Liver (tissue), 8 donors: ENCODE measurements at regions not wholly inside any gene's neighbourhood (a gene's known extent, or its start where the extent isn't known, plus 50 kb on each side); places are given as distances from the start of the nearest gene placed in this dataset.

ENCODE experiments used
- DNase-seq: peaks from one replicate; pipeline ENCODE4 v3.0.0-alpha.2; 2017; ENCODE audit warnings: low spot score
- H3K27ac ChIP-seq, 2 donors: one replicate each; pipeline ENCODE4 v1.7.0; 2013; ENCODE audit warnings: inconsistent platforms in 2 of 2, low read length in 2 of 2, control low read depth in 1 of 2, low read depth in 1 of 2, mild to moderate bottlenecking in 1 of 2
- H3K27me3 ChIP-seq, 4 donors: one replicate each; pipeline versions ENCODE4 v1.6.1 to v1.7.0; 2013; ENCODE audit warnings: low read length in 3 of 4, inconsistent platforms in 1 of 4, mild to moderate bottlenecking in 1 of 4, moderate library complexity in 1 of 4; ENCODE audit not compliant: control insufficient read depth in 4 of 4, insufficient read depth in 4 of 4
- H3K36me3 ChIP-seq, 4 donors: one replicate each; pipeline versions ENCODE4 v1.6.1 to v1.7.0; 2013; ENCODE audit warnings: low read length in 3 of 4, mild to moderate bottlenecking in 3 of 4, low read depth in 1 of 4, moderate library complexity in 1 of 4; ENCODE audit not compliant: control insufficient read depth in 4 of 4, insufficient read depth in 3 of 4
- H3K4me1 ChIP-seq, 4 donors: one replicate each; pipeline versions ENCODE4 v1.6.1 to v1.7.0; 2013; ENCODE audit warnings: low read length in 3 of 4, mild to moderate bottlenecking in 3 of 4, moderate library complexity in 1 of 4; ENCODE audit not compliant: control insufficient read depth in 4 of 4, insufficient read depth in 4 of 4
- H3K4me3 ChIP-seq, 3 donors: one replicate each; pipeline versions ENCODE4 v1.6.1 to v1.7.0; 2013; ENCODE audit warnings: low read length in 3 of 3, control low read depth in 1 of 3, low read depth in 1 of 3, mild to moderate bottlenecking in 1 of 3
- H3K9ac ChIP-seq, 2 donors: one replicate each; pipeline ENCODE4 v1.7.0; 2013; ENCODE audit warnings: low read length in 2 of 2, mild to moderate bottlenecking in 2 of 2, moderate library complexity in 2 of 2, control low read depth in 1 of 2, low read depth in 1 of 2
- H3K9me3 ChIP-seq, 4 donors: one replicate each; pipeline versions ENCODE4 v1.6.1 to v1.7.0; 2013; ENCODE audit warnings: low read length in 3 of 4; ENCODE audit not compliant: control insufficient read depth in 4 of 4
- ATF3 ChIP-seq: IDR thresholded peaks from 2 replicates; pipeline ENCODE4 v1.6.1; 2016; ENCODE audit warnings: antibody characterized with exemption
- FOXA1 ChIP-seq: IDR thresholded peaks from 2 replicates; pipeline ENCODE4 v1.6.1; 2016; ENCODE audit warnings: antibody characterized with exemption
- FOXA2 ChIP-seq: IDR thresholded peaks from 2 replicates; pipeline ENCODE4 v1.6.1; 2016; ENCODE audit warnings: antibody characterized with exemption
- GABPA ChIP-seq, 2 donors: IDR thresholded peaks in 1 of 2; conservative IDR thresholded peaks in 1 of 2; 2 replicates each; pipeline ENCODE4 v1.6.1; 2016; ENCODE audit warnings: antibody characterized with exemption in 2 of 2, mild to moderate bottlenecking in 1 of 2, moderate library complexity in 1 of 2
- HNF4G ChIP-seq: IDR thresholded peaks from 2 replicates; pipeline ENCODE4 v1.6.1; 2016; ENCODE audit warnings: antibody characterized with exemption
- JUND ChIP-seq, 2 donors: IDR thresholded peaks; 2 replicates each; pipeline ENCODE4 v1.6.1; 2016; ENCODE audit warnings: antibody characterized with exemption in 2 of 2
- MAX ChIP-seq: IDR thresholded peaks from 2 replicates; pipeline ENCODE4 v1.6.1; 2016; ENCODE audit warnings: antibody characterized with exemption
- NR2F2 ChIP-seq: IDR thresholded peaks from 2 replicates; pipeline ENCODE4 v1.6.1; 2016; ENCODE audit warnings: antibody characterized with exemption
- RAD21 ChIP-seq, 2 donors: IDR thresholded peaks; 2 replicates each; pipeline ENCODE4 v1.6.1; 2016; ENCODE audit warnings: antibody characterized with exemption in 2 of 2, mild to moderate bottlenecking in 2 of 2
- REST ChIP-seq: IDR thresholded peaks from 2 replicates; pipeline ENCODE4 v1.6.1; 2016; ENCODE audit warnings: antibody characterized with exemption, mild to moderate bottlenecking
- RXRA ChIP-seq, 2 donors: IDR thresholded peaks; 2 replicates each; pipeline ENCODE4 v1.6.1; 2017 to 2018; ENCODE audit warnings: antibody characterized with exemption in 2 of 2, mild to moderate bottlenecking in 1 of 2
- SP1 ChIP-seq: IDR thresholded peaks from 2 replicates; pipeline ENCODE4 v1.6.1; 2018; ENCODE audit warnings: antibody characterized with exemption, mild to moderate bottlenecking
- TAF1 ChIP-seq: conservative IDR thresholded peaks from 2 replicates; pipeline ENCODE4 v1.6.1; 2016; ENCODE audit warnings: antibody characterized with exemption, mild to moderate bottlenecking
- YY1 ChIP-seq: IDR thresholded peaks from 2 replicates; pipeline ENCODE4 v1.6.1; 2016; ENCODE audit warnings: antibody characterized with exemption, mild to moderate bottlenecking
- WGBS: extraction: QIAGEN DNeasy Blood & Tissue Kit; methylation state at CpG from one replicate; pipeline ENCODE4 v1.1.7; 2013; 5-methylcytosine and 5-hydroxymethylcytosine counted together
- TF ChIP-seq, protein P1 (sequence below): fragments of 150-350 bp; IDR thresholded peaks from 2 replicates; pipeline ENCODE4 v1.5.1; 2017; ENCODE audit warnings: improper control_type of control experiment, low read depth, low read length; ENCODE audit not compliant: missing input control
- TF ChIP-seq, protein P2 (sequence below): IDR thresholded peaks from 2 replicates; pipeline ENCODE4 v1.6.1; 2016; ENCODE audit warnings: antibody characterized with exemption
- donor health status: healthy.
- donor health status: healthy.
- donor health status: healthy.
- donor health status: healthy.
- donor health status: healthy.

DNA sequence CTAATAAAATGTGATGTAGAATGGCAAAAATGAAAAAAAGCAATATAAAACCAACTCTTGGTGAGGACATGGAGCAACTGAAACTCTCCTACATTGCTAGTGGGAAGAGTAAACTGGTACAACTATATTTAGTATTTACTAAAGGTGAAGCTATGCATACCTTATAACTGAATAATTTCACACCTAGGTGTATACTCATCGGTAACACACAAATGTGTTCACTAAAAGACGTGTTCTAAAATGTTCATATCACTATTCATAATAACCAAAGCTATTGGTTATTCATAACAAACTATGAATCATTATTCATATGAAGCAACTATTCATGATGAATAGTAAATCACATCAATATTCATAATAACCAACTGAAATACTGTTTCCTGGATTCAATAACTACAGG is 1030.3 kb downstream of the ROBO2 start:
- H3K9me3 ChIP-seq, result no peaks in the 10 kb centered on the region
- peaks cover 0 to 2% (median 0%) of the 10 kb centered on the region in 4 donors for H3K27me3 ChIP-seq
- H3K27ac ChIP-seq, result no peak overlapping the region
- H3K9ac ChIP-seq, result no peak overlapping the region
- DNase-seq, result no peak
- TF ChIP-seq FOXA1 (no peak), SP1 (no peak), GABPA (IDR thresholded peaks at IDR 0.05 in 1 of 2, conservative IDR thresholded peaks at IDR 0.05 in 1 of 2) (no peak), JUND (IDR thresholded peaks at IDR 0.05) (no peak), HNF4G (no peak)
- no peak overlapping the region for H3K4me3 ChIP-seq
- H3K36me3 ChIP-seq, result no peaks in the 10 kb centered on the region
- no peaks in the 10 kb centered on the region for H3K4me1 ChIP-seq
- 89% methylated on average over 2 of the region's 2 CpGs for WGBS

- H3K4me1 ChIP-seq, result no peaks in the 10 kb centered on the region
- no peak overlapping the region for H3K9ac ChIP-seq
- no peak overlapping the region for H3K27ac ChIP-seq
- H3K4me3 ChIP-seq, result no peak overlapping the region
- no peak for DNase-seq
- no peaks in the 10 kb centered on the region for H3K9me3 ChIP-seq
- TF ChIP-seq REST (no peak), TAF1 (no peak), YY1 (no peak)
- TF ChIP-seq, protein P1, sequence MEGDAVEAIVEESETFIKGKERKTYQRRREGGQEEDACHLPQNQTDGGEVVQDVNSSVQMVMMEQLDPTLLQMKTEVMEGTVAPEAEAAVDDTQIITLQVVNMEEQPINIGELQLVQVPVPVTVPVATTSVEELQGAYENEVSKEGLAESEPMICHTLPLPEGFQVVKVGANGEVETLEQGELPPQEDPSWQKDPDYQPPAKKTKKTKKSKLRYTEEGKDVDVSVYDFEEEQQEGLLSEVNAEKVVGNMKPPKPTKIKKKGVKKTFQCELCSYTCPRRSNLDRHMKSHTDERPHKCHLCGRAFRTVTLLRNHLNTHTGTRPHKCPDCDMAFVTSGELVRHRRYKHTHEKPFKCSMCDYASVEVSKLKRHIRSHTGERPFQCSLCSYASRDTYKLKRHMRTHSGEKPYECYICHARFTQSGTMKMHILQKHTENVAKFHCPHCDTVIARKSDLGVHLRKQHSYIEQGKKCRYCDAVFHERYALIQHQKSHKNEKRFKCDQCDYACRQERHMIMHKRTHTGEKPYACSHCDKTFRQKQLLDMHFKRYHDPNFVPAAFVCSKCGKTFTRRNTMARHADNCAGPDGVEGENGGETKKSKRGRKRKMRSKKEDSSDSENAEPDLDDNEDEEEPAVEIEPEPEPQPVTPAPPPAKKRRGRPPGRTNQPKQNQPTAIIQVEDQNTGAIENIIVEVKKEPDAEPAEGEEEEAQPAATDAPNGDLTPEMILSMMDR, result no peak
- no peaks in the 10 kb centered on the region for H3K27me3 ChIP-seq
- H3K36me3 ChIP-seq, result no peaks in the 10 kb centered on the region
These were observed 1036.5 kb downstream of the ROBO2 start for GRCh38 chr3:78076379-78076778.

GRCh38 chr3:78077178-78077577 is 1037.3 kb downstream of the ROBO2 start:
- no peak overlapping the region for H3K4me3 ChIP-seq
- no peaks in the 10 kb centered on the region for H3K27me3 ChIP-seq
- H3K27ac ChIP-seq, result no peak overlapping the region
- 70% methylated on average over 4 of the region's 4 CpGs for WGBS
- H3K4me1 ChIP-seq, result no peaks in the 10 kb centered on the region
- H3K36me3 ChIP-seq, result no peaks in the 10 kb centered on the region
- H3K9me3 ChIP-seq, result no peaks in the 10 kb centered on the region
- DNase-seq, result no peak
- H3K9ac ChIP-seq, result no peak overlapping the region
- no peak for TF ChIP-seq RXRA (IDR thresholded peaks at IDR 0.05)
- TF ChIP-seq REST, result no peak
- TF ChIP-seq HNF4G, result no peak
- no peak for TF ChIP-seq FOXA1
- TF ChIP-seq, protein P2, sequence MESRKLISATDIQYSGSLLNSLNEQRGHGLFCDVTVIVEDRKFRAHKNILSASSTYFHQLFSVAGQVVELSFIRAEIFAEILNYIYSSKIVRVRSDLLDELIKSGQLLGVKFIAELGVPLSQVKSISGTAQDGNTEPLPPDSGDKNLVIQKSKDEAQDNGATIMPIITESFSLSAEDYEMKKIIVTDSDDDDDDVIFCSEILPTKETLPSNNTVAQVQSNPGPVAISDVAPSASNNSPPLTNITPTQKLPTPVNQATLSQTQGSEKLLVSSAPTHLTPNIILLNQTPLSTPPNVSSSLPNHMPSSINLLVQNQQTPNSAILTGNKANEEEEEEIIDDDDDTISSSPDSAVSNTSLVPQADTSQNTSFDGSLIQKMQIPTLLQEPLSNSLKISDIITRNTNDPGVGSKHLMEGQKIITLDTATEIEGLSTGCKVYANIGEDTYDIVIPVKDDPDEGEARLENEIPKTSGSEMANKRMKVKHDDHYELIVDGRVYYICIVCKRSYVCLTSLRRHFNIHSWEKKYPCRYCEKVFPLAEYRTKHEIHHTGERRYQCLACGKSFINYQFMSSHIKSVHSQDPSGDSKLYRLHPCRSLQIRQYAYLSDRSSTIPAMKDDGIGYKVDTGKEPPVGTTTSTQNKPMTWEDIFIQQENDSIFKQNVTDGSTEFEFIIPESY, result no peak
- TF ChIP-seq YY1, result no peak
- no peak for TF ChIP-seq FOXA2
- TF ChIP-seq GABPA (IDR thresholded peaks at IDR 0.05 in 1 of 2, conservative IDR thresholded peaks at IDR 0.05 in 1 of 2), result no peak
- TF ChIP-seq ATF3, result no peak
- no peak for TF ChIP-seq NR2F2
- TF ChIP-seq MAX, result no peak
- TF ChIP-seq JUND (IDR thresholded peaks at IDR 0.05), result no peak
- no peak for TF ChIP-seq TAF1
- no peak for TF ChIP-seq RAD21 (IDR thresholded peaks at IDR 0.05)
